ENCODE measurements at regions not wholly inside any gene's neighbourhood (a gene's known extent, or its start where the extent isn't known, plus 50 kb on each side); places are given as distances from the start of the nearest gene placed in this dataset.

- Histone ChIP-seq H3K27me3 (ENCODE audit: insufficient read depth, low read depth) (no peaks in the 10 kb centered on the region), H3K36me3 (ENCODE audit: low read depth) (no peaks in the 10 kb centered on the region), H3K4me2 (no peak overlapping the region), H3K9me3 (ENCODE audit: insufficient read depth, low read depth) (no peaks in the 10 kb centered on the region), H3F3A (ENCODE audit: insufficient read depth, low read depth) (no peaks in the 10 kb centered on the region), H3K79me2 (ENCODE audit: low read depth) (no peaks in the 10 kb centered on the region), H2AFZ (no peak overlapping the region), H3K4me3 (no peak overlapping the region), H3K4me1 (replicated peaks; ENCODE audit: insufficient read depth) (no peaks in the 10 kb centered on the region), H3K9me2 (ENCODE audit: insufficient read depth) (no peaks in the 10 kb centered on the region), H3K27ac (no peak overlapping the region), H4K20me1 (ENCODE audit: insufficient read depth) (no peaks in the 10 kb centered on the region)
- POLR2A ChIA-PET (ENCODE audit: unreplicated experiment): no interaction called here
- CTCF ChIA-PET: interaction anchor here (0.7 kb wide), 1 partner anchor 552 kb away, joined by 13 read pairs; no protein-coding TSS in a partner anchor
- no peak for DNase-seq
- intact Hi-C loops (cut with micrococcal nuclease; ENCODE audit: unreplicated experiment): no loop called here
- BruUV-seq (replicated peaks): no TSS peak
- no peak for TF ChIP-seq EZH2 (IDR thresholded peaks at IDR 0.05; ENCODE audit: low read depth)
- TF ChIP-seq CTCF (conservative IDR thresholded peaks at IDR 0.05): peak; percentile 60
Observed at GRCh38 chr12:116687888-116688287, 50.0 kb downstream of the SPRING1 start.

GRCh38 chr12:116684891-116685290, 53.0 kb downstream of the SPRING1 start:
- intact Hi-C loops (cut with micrococcal nuclease; ENCODE audit: unreplicated experiment): no loop called here
- Histone ChIP-seq H3K4me1 (replicated peaks; ENCODE audit: insufficient read depth) (no peaks in the 10 kb centered on the region), H3K36me3 (ENCODE audit: low read depth) (no peaks in the 10 kb centered on the region), H3K4me3 (no peak overlapping the region), H3K9me2 (ENCODE audit: insufficient read depth) (no peaks in the 10 kb centered on the region), H3F3A (ENCODE audit: insufficient read depth, low read depth) (no peaks in the 10 kb centered on the region), H3K27ac (no peak overlapping the region), H4K20me1 (ENCODE audit: insufficient read depth) (no peaks in the 10 kb centered on the region), H3K79me2 (ENCODE audit: low read depth) (no peaks in the 10 kb centered on the region), H3K27me3 (ENCODE audit: insufficient read depth, low read depth) (no peaks in the 10 kb centered on the region), H2AFZ (no peak overlapping the region), H3K4me2 (no peak overlapping the region), H3K9me3 (ENCODE audit: insufficient read depth, low read depth) (no peaks in the 10 kb centered on the region)
- DNase-seq: no peak
- no TSS peak for BruUV-seq (replicated peaks)
- CTCF ChIA-PET: interaction anchor here (0.6 kb wide), 2 partner anchors 11 to 213 kb away, joined by 3 read pairs; no protein-coding TSS in a partner anchor
- POLR2A ChIA-PET (ENCODE audit: unreplicated experiment): no interaction called here
- TF ChIP-seq EZH2 (IDR thresholded peaks at IDR 0.05; ENCODE audit: low read depth) (no peak), CTCF (conservative IDR thresholded peaks at IDR 0.05) (no peak)

GRCh38 chr12:116677202-116677661, 60.6 kb downstream of the SPRING1 start:
- no peaks in the 10 kb centered on the region for H3K4me1 ChIP-seq (replicated peaks; ENCODE audit: insufficient read depth)
- DNase-seq: no peak
- H3K79me2 ChIP-seq (ENCODE audit: low read depth): no peaks in the 10 kb centered on the region
- no TSS peak for BruUV-seq (replicated peaks)
- no peaks in the 10 kb centered on the region for H3K9me2 ChIP-seq (ENCODE audit: insufficient read depth)
- H3K4me3 ChIP-seq: no peak overlapping the region
- H4K20me1 ChIP-seq (ENCODE audit: insufficient read depth): no peaks in the 10 kb centered on the region
- H3K9me3 ChIP-seq (ENCODE audit: insufficient read depth, low read depth): no peaks in the 10 kb centered on the region
- H2AFZ ChIP-seq: no peak overlapping the region
- ChIA-PET POLR2A (ENCODE audit: unreplicated experiment) (no interaction called here), CTCF (interaction anchor here (0.7 kb wide), 1 partner anchor 21 kb away, joined by 7 read pairs; no protein-coding TSS in a partner anchor)
- H3K4me2 ChIP-seq: no peak overlapping the region
- no peaks in the 10 kb centered on the region for H3F3A ChIP-seq (ENCODE audit: insufficient read depth, low read depth)
- H3K36me3 ChIP-seq (ENCODE audit: low read depth): no peaks in the 10 kb centered on the region
- intact Hi-C loops (cut with micrococcal nuclease; ENCODE audit: unreplicated experiment): no loop called here
- TF ChIP-seq CTCF (conservative IDR thresholded peaks at IDR 0.05) (no peak), EZH2 (IDR thresholded peaks at IDR 0.05; ENCODE audit: low read depth) (no peak)
- no peaks in the 10 kb centered on the region for H3K27me3 ChIP-seq (ENCODE audit: insufficient read depth, low read depth)
- no peak overlapping the region for H3K27ac ChIP-seq
